ENCODE measurements at regions not wholly inside any gene's neighbourhood (a gene's known extent, or its start where the extent isn't known, plus 50 kb on each side); places are given as distances from the start of the nearest gene placed in this dataset.

DNA sequence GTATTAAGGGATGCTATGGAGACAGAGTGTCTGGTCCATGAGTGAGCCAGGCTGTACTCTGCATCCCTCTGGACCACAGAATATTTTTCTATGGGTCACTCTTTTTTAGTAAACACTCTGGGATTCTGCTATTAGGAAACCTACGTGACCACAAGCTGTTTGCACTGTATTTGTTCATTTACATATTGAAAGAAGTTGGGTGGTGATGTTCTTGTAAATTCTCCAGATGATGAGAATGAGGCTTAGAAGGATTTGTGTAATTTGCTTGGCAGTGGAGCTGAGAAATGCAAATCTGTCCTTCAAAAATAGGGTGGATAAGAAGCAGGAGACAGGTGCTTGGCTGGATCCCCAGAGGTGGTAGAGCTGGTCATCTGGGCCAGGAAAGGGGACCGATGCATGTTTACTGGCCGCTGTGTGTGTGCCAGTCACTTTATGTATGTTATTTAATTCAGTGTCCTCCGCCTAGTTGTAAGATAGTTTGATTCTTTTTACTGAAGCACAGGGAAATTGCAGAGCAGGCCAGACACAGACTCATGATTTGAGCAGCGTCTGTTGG, 63.7 kb upstream of the HEPHL1 start:
- TF ChIP-seq, protein P1, sequence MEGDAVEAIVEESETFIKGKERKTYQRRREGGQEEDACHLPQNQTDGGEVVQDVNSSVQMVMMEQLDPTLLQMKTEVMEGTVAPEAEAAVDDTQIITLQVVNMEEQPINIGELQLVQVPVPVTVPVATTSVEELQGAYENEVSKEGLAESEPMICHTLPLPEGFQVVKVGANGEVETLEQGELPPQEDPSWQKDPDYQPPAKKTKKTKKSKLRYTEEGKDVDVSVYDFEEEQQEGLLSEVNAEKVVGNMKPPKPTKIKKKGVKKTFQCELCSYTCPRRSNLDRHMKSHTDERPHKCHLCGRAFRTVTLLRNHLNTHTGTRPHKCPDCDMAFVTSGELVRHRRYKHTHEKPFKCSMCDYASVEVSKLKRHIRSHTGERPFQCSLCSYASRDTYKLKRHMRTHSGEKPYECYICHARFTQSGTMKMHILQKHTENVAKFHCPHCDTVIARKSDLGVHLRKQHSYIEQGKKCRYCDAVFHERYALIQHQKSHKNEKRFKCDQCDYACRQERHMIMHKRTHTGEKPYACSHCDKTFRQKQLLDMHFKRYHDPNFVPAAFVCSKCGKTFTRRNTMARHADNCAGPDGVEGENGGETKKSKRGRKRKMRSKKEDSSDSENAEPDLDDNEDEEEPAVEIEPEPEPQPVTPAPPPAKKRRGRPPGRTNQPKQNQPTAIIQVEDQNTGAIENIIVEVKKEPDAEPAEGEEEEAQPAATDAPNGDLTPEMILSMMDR (IDR thresholded peaks at IDR 0.05; ENCODE audit: extremely low read depth in 1 of 2, insufficient read depth in 1 of 2, low read depth in 1 of 2, low read length in 2 of 2) = no peak
- TF ChIP-seq POLR2A (IDR thresholded peaks at IDR 0.05; ENCODE audit: low read depth, low read length) = no peak
